ENCODE measurements at regions not wholly inside any gene's neighbourhood (a gene's known extent, or its start where the extent isn't known, plus 50 kb on each side); places are given as distances from the start of the nearest gene placed in this dataset.

DNA sequence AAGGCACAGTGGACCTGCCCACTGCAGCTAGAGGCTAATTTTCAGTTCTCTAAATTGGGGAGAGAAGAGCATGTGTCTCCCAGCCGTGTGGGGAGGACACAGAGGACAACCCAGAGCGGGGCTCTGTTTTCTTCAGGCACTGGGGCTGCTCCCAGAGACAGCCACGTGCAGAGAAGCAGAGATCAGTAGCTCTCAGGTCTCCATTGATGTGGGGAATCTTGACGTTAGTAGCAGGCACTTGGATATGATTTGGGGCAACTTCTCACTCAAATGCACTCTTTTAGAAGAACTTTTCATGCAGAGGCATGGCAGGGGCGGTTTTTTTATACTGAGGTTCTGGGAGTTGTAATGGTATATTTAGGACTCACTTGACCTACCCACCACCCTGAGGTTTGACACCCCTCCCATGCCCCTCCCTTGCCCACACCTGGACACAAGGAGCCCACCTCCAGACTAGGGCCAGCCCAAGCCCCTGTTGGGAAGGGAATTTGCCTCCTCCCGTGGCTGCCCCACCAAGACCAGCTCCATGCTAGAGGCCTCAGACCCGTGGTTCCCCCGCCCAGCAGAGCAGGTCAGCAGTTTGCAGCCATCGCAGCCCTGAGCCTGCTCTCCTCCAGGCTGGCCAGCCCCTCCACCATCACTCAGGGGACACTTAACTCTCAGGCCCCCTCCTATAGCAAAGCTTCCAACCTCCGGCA is 94.2 kb upstream of the RTL6 start:
- no peak for DNase-seq (ENCODE audit: low read depth)

GRCh38 chr22:44591146-44591790 is 93.2 kb upstream of the RTL6 start:
- DNase-seq (ENCODE audit: low read depth) = no peak

DNA sequence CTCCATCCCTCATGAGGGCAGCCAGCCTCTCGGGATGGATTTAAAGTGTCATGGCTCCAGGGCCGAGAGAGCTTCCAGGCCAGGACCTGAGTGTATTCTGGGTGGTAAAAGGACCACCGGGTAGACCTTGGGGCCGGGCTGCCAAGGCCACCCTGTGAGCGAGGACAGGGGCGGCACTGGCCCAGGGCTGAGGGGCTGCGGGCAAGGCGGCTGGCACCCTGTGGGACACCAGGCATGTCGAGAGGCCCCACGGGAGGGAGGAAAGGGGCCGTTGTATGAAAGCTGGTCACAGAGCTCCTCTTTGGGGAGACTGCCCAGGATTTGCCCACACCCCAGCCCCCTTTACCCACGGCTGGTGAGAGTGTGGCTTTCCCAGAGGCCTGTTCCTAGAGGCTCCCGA is 92.3 kb upstream of the RTL6 start:
- DNase-seq (ENCODE audit: low read depth) = no peak

- no peak for DNase-seq (ENCODE audit: low read depth)
Observed at GRCh38 chr22:44589831-44590230, 91.8 kb upstream of the RTL6 start.

GRCh38 chr22:44588348-44588747 is 90.3 kb upstream of the RTL6 start:
- no peak for DNase-seq (ENCODE audit: low read depth)

DNA sequence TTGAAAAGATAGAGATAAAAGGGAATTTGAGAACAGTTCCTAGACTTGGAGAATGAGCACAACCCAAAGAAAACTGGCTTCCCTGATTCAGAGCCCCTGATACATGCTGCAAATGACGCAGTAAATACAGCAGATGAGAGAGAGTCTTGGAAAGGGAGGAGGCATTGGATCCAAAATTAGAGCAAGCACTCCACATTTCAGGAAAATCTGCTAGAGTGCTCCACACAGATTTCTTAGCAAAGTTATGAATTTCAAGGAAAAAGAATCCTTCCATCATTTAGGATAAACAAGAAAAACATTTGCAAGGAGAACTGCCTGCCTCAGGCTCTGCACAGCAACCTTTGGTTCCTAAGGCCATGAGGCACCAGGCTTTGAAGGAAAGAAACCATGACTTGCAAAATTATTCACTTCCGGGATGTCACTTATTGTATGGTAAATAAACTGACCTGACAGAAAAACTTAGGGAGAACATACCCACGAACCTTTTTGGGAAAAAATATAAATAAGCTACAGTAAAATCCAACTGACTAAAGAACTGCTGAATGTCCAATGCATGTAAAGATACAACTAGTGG is 89.8 kb upstream of the RTL6 start:
- DNase-seq (ENCODE audit: low read depth) = no peak

- no peak for DNase-seq (ENCODE audit: low read depth)
Observed at GRCh38 chr22:44586999-44587736, 89.1 kb upstream of the RTL6 start.

DNA sequence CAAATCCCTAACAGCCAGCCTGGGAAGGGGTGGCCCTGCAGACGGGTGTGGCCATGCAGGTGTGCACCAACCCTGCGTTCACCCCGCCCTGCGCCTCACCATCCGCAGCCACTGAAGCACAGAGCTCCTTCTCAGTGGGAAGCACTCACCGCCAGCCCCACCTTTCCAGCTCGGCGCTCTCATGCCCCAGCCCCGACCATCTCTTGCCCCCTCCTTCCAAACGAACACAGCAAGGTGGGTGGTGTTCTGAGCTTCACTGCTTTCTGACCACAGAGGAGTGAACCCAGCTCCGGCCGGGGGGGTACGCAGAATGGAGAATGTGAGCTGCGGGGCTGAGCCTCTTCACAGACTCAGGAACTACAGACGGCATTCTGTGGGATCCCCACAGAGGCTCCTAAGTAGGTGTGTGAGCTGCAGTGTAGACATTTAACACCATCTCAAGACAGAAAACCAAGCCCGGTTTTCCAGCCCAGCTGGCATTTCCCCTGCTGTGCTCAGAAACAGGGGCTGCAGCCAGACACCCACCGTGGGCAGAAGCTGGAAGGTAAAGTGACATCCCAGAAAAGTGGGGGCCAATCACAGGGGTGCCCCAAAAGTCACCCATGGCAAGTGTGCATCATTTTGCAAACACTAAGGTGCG is 88.4 kb upstream of the RTL6 start:
- DNase-seq (ENCODE audit: low read depth) = no peak

- no peak for DNase-seq (ENCODE audit: low read depth)
Observed at GRCh38 chr22:44585559-44586350, 87.7 kb upstream of the RTL6 start.

DNA sequence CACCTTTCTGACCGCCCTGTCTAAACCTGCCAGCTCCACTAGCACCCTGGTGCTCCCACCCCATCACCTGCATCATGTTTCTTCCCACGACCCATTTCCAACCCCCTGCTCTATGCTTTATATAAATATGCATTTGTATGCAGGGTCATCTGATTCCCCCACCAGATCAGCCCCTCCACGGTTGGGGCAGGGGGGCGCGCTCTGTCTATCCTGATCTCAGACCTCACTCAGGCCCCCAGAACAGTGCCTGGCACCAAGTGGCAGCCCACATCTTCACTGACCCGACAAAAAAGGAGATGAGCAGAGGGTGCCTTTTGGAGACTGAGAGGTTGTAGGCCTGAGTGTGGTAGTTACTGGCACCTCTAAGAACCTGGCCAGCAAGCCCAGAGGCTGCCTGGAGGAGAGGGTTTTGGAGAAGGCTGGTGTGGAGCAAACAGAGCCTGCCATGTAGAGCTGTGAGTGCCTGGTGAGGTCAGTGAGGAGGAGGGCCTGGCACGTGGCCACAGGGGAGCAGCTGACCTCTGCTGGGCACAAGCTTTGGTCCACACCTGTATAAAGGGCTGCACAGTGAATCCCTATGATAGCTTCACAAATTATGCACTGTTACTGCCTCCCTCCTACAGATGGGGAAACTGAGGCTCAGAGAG is 86.3 kb upstream of the RTL6 start:
- no peak for DNase-seq (ENCODE audit: low read depth)

GRCh38 chr22:44583854-44584253 is 85.8 kb upstream of the RTL6 start:
- no peak for DNase-seq (ENCODE audit: low read depth)

- DNase-seq (ENCODE audit: low read depth) = no peak
Observed at GRCh38 chr22:44583061-44583760, 85.2 kb upstream of the RTL6 start.

GRCh38 chr22:44582016-44582415 is 84.0 kb upstream of the RTL6 start:
- no peak for DNase-seq (ENCODE audit: low read depth)

- no peak for DNase-seq (ENCODE audit: low read depth)
Observed at GRCh38 chr22:44581096-44581435, 83.0 kb upstream of the RTL6 start.

DNA sequence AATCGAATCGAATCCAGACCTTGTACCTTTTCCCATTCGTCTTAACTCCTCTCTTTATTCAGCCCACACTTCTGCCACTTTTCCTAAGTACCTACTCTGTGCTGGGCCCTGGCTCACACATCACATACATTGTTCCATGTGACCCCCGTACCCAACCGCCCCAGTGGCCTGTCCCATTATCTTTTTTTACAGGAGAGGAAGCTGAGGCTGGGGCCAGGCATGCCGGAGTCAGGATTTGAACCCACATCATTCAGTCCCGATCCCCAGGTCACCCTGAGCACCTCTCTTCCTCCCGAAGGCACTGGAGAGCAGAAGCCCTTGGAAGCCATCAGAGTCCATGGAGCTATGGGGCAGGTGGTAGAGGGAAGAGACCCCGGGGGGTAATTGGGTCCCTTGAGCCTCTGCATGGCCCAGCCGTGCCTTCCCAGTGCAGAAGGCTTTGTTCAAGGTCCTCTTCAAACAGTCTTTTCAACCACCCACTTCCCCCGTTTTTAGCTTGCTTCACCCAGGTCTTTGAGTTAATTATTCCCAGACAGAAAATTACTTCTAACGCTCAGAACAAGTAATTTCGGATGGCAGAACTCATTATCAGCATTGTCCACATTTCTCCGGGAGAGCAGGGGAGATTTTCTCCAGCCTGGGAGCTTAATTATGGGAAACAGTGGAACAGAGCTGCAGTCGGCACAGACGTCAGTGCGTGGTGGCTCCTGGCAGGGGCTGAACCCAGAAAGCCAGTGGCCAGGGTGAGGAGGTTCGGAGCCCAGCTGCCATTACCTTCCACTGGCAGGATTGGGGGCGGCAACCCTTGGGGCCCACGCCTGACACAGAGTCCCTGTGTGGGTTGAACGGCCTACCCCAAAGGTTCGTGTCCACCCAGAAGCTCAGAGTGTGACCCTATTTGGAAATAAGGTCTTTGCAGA is 82.4 kb upstream of the RTL6 start:
- no peak for DNase-seq (ENCODE audit: low read depth)

- DNase-seq (ENCODE audit: low read depth) = no peak
Observed at GRCh38 chr22:44578516-44579230, 80.6 kb upstream of the RTL6 start.

DNA sequence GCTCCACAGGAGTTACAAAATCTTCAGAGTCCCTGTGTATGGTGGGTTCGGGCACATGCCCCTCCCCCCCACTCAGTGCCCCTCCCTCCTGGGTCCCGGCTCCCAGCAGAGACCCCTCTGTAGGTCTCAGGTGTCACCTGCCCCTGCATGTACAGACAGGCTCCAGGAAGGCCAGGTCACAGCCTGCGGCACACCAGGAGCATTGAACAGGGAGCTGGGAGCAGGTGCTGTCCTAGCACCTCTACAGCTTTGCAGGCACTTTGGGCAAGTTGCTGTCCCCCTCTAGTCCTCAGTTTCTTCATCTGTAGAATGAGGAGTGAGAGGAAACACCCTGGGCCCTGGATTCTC is 80.1 kb upstream of the RTL6 start:
- DNase-seq (ENCODE audit: low read depth) = no peak

DNA sequence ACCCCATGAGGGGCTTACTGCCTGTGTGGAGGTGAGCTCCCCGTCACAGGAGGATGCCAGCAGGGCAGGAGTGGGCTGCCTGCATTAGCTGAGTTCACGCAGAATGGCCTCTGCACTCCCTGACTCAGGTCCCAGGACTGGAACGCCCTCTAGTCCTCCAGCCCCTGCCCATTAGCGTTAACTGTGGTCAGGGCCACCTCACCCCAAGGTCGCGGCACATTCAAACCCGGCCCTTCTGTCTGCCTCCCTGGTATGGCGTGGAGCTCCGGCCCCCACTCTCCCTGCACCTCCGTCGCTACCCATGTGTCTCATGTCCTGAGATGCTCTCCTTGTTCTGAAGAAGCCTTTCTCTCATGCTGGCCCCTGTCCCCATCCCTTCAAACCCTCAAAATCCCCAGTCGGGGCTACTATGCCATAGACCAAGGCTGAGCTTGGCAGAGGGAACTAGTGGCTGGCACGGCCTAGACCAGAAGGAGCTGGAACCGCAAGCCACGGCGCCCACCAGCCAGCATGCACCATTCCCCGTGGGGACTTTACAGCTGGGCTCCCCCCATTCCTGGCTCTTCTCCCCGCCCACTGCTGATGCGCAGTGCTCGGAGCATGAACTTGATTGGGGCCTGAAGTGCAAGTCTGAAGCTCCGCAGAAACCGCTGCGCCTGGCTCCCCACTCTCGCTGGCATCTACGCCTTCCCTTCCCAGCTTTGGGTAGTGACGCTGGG is 79.5 kb upstream of the RTL6 start:
- no peak for DNase-seq (ENCODE audit: low read depth)
